Neural crest cell (in vitro differentiated cells): ENCODE measurements at regions not wholly inside any gene's neighbourhood (a gene's known extent, or its start where the extent isn't known, plus 50 kb on each side); places are given as distances from the start of the nearest gene placed in this dataset.

Experiments
- DNase-seq: peaks from one replicate; pipeline ENCODE4 v3.0.0; 2021; ENCODE audit warnings: low read depth, mixed read lengths, low spot score
- H3K27ac Mint-ChIP-seq: one replicate; pipeline ENCODE4 v1.8.0; 2021; ENCODE audit warnings: mild to moderate bottlenecking, mixed read lengths; ENCODE audit not compliant: unreplicated experiment
- H3K27me3 Mint-ChIP-seq: 2 replicates; pipeline ENCODE4 v1.8.0; 2021; ENCODE audit warnings: low read depth, mild to moderate bottlenecking, mixed read lengths
- H3K36me3 Mint-ChIP-seq: 2 replicates; pipeline ENCODE4 v1.8.0; 2021; ENCODE audit warnings: low read depth, mild to moderate bottlenecking, mixed read lengths
- H3K4me1 Mint-ChIP-seq: 2 replicates; pipeline ENCODE4 v1.8.0; 2021; ENCODE audit warnings: mixed read lengths
- H3K4me3 Mint-ChIP-seq: one replicate; pipeline ENCODE4 v1.8.0; 2021; ENCODE audit warnings: mild to moderate bottlenecking, mixed read lengths
- H3K9me3 Mint-ChIP-seq: 2 replicates; pipeline ENCODE4 v1.8.0; 2021; ENCODE audit warnings: mixed read lengths
- TF ChIP-seq, protein P1 (sequence below): fragments of 200-600 bp; sonication (generic); conservative IDR thresholded peaks from 2 replicates; pipeline ENCODE4 v1.5.0; 2021; ENCODE audit warnings: antibody characterized with exemption, mild to moderate bottlenecking

GRCh38 chr13:84279166-84279565 is 396.9 kb upstream of the SLITRK1 start:
- DNase-seq, result no peak
- H3K36me3 Mint-ChIP-seq, result no peaks in the 10 kb centered on the region
- H3K9me3 Mint-ChIP-seq, result peaks cover 2% of the 10 kb centered on the region
- no peaks in the 10 kb centered on the region for H3K4me1 Mint-ChIP-seq
- no peaks in the 10 kb centered on the region for H3K27me3 Mint-ChIP-seq
- TF ChIP-seq, protein P1, sequence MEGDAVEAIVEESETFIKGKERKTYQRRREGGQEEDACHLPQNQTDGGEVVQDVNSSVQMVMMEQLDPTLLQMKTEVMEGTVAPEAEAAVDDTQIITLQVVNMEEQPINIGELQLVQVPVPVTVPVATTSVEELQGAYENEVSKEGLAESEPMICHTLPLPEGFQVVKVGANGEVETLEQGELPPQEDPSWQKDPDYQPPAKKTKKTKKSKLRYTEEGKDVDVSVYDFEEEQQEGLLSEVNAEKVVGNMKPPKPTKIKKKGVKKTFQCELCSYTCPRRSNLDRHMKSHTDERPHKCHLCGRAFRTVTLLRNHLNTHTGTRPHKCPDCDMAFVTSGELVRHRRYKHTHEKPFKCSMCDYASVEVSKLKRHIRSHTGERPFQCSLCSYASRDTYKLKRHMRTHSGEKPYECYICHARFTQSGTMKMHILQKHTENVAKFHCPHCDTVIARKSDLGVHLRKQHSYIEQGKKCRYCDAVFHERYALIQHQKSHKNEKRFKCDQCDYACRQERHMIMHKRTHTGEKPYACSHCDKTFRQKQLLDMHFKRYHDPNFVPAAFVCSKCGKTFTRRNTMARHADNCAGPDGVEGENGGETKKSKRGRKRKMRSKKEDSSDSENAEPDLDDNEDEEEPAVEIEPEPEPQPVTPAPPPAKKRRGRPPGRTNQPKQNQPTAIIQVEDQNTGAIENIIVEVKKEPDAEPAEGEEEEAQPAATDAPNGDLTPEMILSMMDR, result no peak
- no peak overlapping the region for H3K4me3 Mint-ChIP-seq
- H3K27ac Mint-ChIP-seq, result no peak overlapping the region

DNA sequence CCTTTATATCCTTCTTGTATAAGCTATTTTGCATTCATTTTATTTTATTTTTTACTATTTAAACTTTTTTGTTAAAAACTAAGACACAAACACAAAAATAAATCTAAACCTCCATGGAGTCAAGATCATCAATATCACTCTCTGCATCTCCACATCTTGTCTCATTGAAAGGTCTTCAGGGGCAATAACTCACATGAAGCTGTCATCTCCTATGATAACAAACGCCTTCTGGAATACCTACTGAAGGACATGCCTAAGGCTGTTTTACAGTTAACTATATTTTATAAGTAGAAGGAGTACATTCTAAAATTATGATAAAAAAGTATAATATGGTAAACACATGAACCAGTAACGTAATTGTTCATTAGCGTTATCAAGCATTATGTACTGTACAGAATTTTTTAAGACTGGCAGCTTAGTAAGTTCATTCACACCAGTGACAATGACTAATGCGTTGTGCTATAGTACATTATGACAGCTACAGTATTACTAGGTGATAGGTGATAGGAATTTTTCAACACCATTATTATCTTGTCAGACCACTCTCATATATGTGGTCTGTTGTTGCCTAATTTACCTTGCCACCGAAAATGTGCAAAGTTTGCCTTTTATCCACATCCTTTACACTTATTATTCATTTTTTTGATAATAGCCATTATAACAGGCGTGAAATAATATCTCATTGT is 390.7 kb upstream of the SLITRK1 start:
- H3K27me3 Mint-ChIP-seq, result no peaks in the 10 kb centered on the region

GRCh38 chr13:84265257-84265764 is 383.0 kb upstream of the SLITRK1 start:
- H3K27ac Mint-ChIP-seq, result no peak overlapping the region

More for the DNA sequence above, 390.7 kb upstream of the SLITRK1 start:
- Mint-ChIP-seq H3K4me3 (no peak overlapping the region), H3K4me1 (no peaks in the 10 kb centered on the region), H3K36me3 (no peaks in the 10 kb centered on the region), H3K9me3 (peaks cover 2% of the 10 kb centered on the region), H3K27ac (no peak overlapping the region)
- TF ChIP-seq, protein P1, result no peak
- no peak for DNase-seq

GRCh38 chr13:84263354-84264069 is 381.2 kb upstream of the SLITRK1 start:
- Mint-ChIP-seq H3K4me3 (no peak overlapping the region), H3K27ac (no peak overlapping the region), H3K9me3 (no peaks in the 10 kb centered on the region), H3K27me3 (no peaks in the 10 kb centered on the region), H3K4me1 (no peaks in the 10 kb centered on the region), H3K36me3 (no peaks in the 10 kb centered on the region)
- DNase-seq, result no peak
- TF ChIP-seq, protein P1, result no peak

More at GRCh38 chr13:84265257-84265764, 383.0 kb upstream of the SLITRK1 start:
- H3K4me1 Mint-ChIP-seq, result no peaks in the 10 kb centered on the region
- no peak for DNase-seq
- no peaks in the 10 kb centered on the region for H3K9me3 Mint-ChIP-seq
- TF ChIP-seq, protein P1, result no peak
- H3K4me3 Mint-ChIP-seq, result no peak overlapping the region
- H3K27me3 Mint-ChIP-seq, result no peaks in the 10 kb centered on the region
- H3K36me3 Mint-ChIP-seq, result no peaks in the 10 kb centered on the region

DNA sequence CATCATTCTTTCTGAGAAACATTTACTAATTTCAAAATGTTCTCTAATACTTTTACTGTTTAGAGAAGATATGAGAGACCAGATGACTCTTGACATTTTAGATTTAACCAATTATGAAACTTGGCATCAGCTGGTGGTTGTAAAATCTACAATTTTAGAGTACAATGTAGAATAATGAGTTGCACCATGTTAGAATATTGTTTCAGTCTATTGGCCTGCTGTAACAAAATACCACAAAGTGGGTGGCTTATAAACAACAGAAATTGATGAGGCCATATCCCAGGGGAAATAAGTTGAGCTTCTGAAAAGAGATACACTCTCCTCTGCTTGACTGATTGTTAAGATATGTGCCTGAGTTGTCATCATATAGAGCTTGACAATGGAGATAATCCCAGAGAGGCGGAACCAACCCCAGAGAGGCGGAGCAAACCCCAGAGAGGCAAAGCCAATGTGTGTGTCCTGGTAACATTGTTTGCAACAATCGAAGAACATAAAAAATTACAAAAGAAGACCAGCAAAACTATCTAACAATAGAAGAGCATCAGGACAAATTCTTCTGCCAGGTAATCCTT is 373.0 kb upstream of the SLITRK1 start:
- TF ChIP-seq, protein P1, result no peak
- Mint-ChIP-seq H3K4me1 (no peaks in the 10 kb centered on the region), H3K27me3 (no peaks in the 10 kb centered on the region), H3K4me3 (no peak overlapping the region), H3K27ac (no peak overlapping the region), H3K36me3 (peaks cover 12% of the 10 kb centered on the region), H3K9me3 (peaks cover 10% of the 10 kb centered on the region)
- no peak for DNase-seq
